LNCAP (cell line): ENCODE measurements at regions not wholly inside any gene's neighbourhood (a gene's known extent, or its start where the extent isn't known, plus 50 kb on each side); places are given as distances from the start of the nearest gene placed in this dataset.

Experiments
- TF ChIP-seq, protein P1 (sequence below): fragments of 450-650 bp; IDR thresholded peaks from 2 replicates; pipeline ENCODE4 v1.5.1; 2017; ENCODE audit warnings: mild to moderate bottlenecking

DNA sequence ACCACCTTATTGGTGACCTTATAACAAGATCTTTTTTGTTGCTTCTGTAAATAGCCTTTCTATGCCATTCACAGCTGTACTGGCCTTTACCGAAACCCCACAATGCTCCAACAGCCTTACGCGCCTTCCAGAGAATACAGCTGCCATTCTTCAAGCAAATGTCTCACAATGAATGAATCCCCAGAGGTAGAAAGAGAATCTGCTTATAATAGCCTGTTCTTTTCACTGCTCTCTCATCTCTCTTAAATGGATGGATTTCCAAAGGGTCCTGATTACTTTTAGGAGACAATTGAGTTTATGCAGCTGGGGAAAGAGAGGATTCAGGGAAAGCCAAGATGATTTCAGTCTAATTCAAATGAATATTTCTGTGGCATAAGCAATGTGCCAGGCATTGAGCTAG is 183.1 kb upstream of the PDE1C start:
- TF ChIP-seq, protein P1, sequence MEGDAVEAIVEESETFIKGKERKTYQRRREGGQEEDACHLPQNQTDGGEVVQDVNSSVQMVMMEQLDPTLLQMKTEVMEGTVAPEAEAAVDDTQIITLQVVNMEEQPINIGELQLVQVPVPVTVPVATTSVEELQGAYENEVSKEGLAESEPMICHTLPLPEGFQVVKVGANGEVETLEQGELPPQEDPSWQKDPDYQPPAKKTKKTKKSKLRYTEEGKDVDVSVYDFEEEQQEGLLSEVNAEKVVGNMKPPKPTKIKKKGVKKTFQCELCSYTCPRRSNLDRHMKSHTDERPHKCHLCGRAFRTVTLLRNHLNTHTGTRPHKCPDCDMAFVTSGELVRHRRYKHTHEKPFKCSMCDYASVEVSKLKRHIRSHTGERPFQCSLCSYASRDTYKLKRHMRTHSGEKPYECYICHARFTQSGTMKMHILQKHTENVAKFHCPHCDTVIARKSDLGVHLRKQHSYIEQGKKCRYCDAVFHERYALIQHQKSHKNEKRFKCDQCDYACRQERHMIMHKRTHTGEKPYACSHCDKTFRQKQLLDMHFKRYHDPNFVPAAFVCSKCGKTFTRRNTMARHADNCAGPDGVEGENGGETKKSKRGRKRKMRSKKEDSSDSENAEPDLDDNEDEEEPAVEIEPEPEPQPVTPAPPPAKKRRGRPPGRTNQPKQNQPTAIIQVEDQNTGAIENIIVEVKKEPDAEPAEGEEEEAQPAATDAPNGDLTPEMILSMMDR, result no peak

DNA sequence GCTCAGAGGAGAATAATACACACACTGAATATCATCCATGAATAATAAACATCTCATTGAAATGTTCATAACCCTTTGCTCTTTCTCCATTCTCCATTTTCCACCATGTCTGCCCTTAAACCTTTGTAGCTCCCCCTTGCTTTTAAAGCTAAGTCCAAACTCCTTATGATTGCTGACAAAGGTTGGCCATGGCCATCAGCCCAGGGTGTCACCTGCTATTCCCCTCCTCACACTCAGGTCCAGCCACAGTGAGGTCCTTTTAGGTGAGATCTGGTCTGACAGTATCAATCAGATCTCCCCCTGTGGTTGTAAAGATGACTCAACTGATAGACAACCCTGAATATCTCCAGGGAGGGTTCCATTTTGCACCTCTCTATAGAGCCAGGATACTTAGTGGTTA is 181.5 kb upstream of the PDE1C start:
- TF ChIP-seq, protein P1, result no peak

DNA sequence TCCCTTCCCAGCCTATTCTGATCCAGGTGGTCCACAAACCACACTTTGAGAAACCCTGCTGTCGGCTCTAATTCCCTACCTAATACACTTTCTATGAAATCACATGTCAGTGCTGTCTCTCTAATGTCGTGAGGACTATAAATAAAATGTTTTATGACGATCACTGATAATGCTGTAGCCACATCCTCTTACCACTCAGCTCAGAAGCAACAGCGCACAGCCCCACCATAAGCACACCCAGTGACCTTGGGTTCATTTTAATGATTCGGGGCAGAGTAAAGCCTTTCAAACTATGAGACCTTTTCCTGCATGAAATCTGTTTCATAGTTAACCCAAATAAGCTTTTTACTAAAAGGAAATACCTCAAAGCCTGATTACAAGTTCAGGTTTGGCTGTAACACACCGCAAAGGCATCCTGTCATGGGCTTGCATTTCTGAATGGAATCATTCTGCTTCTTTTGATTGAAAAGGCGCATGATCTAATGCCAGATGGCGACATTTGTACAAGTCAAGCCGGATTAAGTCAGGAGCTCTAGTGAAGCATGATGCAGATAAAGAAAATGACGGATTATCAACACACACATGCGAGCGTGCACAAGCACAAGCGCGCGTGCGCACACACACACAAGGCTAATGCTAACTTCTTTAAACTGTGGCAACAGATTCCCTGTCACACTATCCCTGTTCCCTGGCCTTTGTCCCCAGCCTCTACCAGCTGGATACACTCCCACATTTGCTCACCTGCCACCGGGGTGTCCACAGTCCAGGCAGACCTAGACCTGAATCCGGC is 180.5 kb upstream of the PDE1C start:
- TF ChIP-seq, protein P1, result no peak

DNA sequence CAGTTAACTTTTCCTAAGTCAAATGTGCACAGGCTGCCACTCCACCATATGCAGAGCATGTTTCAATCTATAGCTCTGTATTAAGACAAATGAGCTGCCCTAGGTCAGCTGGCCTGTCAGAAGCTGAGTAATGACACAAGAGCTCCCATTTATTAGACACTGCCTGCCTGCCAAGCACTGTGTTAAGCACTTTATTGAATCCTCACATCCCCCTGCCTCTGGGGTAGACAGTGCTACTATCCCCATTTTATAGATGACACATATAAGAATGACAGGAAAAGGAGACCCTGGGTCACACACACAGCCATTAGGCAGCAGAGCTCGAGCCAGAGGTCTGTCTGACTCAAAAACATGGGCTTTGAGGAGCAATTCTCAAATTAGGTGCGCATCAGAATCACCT is 179.8 kb upstream of the PDE1C start:
- TF ChIP-seq, protein P1, result no peak

DNA sequence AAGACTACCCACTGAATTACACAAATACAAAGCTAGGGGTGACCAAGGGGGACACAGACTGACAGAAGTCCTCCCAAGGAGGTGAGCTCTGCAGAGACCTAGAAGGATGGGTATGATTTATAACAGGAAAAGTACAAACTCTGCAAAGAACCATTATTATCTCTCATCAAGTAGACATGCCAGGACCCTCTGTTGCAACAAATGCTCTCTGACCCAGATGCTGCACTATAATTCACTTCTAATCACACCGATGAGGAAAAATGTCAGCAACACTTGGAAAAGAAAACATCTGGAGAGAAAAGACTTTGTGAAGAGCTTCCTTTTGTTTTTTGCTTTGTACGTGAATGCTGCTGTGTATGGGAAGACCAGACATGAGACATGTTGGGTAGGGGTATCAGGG is 178.3 kb upstream of the PDE1C start:
- TF ChIP-seq, protein P1, result no peak

DNA sequence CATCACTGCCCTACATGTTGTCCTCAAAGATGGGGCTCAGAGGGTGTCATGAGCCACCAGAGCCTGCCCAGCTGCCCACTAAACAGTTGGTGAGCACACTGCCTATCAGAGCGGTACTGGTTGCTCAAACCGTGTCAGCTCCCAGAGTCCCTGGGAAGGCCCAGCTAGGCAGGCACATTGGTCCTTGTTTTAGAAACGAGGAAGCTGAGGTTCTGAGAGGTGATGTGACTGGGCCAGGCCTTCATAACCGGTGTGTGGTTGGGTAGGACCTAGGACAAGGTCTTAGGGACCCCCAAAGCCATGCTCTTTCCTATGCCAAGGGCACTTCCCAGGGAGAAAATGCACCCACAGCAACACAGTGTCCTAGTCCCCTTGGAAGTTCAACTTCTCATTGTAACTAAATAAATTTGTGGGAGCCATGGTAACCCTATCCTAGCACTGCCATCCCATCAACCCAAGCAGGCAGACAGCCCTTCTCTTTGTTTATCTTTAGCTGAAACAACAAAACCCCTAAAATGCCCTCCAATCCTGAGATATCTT is 174.7 kb upstream of the PDE1C start:
- TF ChIP-seq, protein P1, result no peak

DNA sequence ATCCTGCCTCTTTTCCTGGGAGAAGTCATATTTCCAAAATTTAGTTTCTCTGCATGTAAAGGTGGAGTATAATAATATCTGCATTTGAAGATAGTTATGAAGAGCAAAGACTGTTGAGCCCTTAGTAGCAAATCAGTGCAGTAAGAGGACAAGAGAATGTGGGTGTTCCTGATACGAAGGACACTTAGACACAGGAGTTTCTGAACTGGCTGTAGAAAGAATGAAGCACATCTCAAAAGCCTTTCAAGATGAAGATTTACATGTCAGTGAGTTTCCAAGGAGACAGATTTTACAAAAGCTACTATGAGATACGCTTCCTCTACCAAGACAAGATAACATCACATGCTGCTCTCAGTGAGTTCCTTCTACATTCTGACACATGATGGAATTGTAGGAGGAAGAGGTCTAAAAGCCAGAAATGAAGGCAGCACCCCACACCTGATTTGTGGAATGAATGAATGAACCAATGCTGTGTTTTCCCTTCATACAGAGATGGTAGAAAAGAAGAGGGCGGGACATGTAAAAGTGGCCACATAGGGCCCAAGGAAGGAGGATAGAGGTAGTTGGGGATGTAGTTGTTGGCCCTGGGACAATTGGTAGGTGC is 173.6 kb upstream of the PDE1C start:
- TF ChIP-seq, protein P1, result no peak
